ENCODE measurements at regions not wholly inside any gene's neighbourhood (a gene's known extent, or its start where the extent isn't known, plus 50 kb on each side); places are given as distances from the start of the nearest gene placed in this dataset.

- TF ChIP-seq KAT2A (conservative IDR thresholded peaks at IDR 0.05; ENCODE audit: control insufficient read depth, low read depth, low read length) (no peak), SP1 (IDR thresholded peaks at IDR 0.05; ENCODE audit: low read depth, low read length) (no peak), MEF2B (IDR thresholded peaks at IDR 0.05; ENCODE audit: partially characterized antibody, poor library complexity, severe bottlenecking) (no peak)
Observed at GRCh38 chr1:214120951-214121350, 133.2 kb downstream of the PROX1 start (continued).

- no peak overlapping the region for H3K27ac ChIP-seq (ENCODE audit: control insufficient read depth, insufficient read depth)
- no peaks in the 10 kb centered on the region for H3K36me3 ChIP-seq (ENCODE audit: control insufficient read depth in 2 of 2, insufficient read depth in 2 of 2, low read length in 1 of 2)
- no peak for DNase-seq (ENCODE audit: low read depth, low spot score)
- BruUV-seq (replicated peaks) = no TSS peak
- H3K4me2 ChIP-seq (ENCODE audit: control insufficient read depth, insufficient read depth) = no peak overlapping the region
- in situ Hi-C loops (cut with MboI) = loop anchor here (5.0 to 10.0 kb wide), 3 partner anchors 750 to 997 kb away; no protein-coding TSS in a partner anchor
- ChIA-PET CTCF (interaction anchor here (1.0 to 2.0 kb wide), 5 partner anchors 9 to 999 kb away, joined by 3 to 14 read pairs (median 6); no protein-coding TSS in a partner anchor), POLR2A (no interaction called here), SMC1A (ENCODE audit: uncharacterized antibody, unreplicated experiment) (interaction anchor here (1.1 kb wide), 1 partner anchor 1000 kb away, joined by 3 read pairs; no protein-coding TSS in a partner anchor), RAD21 (ENCODE audit: unreplicated experiment) (interaction anchor here (0.7 to 1.7 kb wide), 3 partner anchors 715 to 872 kb away, joined by 3 to 7 read pairs (median 3); no protein-coding TSS in a partner anchor)
- H3K27me3 ChIP-seq (replicated peaks in 1 of 2; ENCODE audit: control insufficient read depth in 2 of 2, insufficient read depth in 2 of 2, low read length in 1 of 2) = no peaks in the 10 kb centered on the region
- peaks cover 2% of the 10 kb centered on the region; the same call in 2 of the 3 replicates for H3K9me3 ChIP-seq (replicated peaks; ENCODE audit: control insufficient read depth, insufficient read depth, low read length)
- H2AFZ ChIP-seq (ENCODE audit: control insufficient read depth, low read depth, low read length) = no peak overlapping the region
- ATAC-seq = no peak
- intact Hi-C loops (cut with micrococcal nuclease; ENCODE audit: unreplicated experiment) = loop anchor here (2.0 to 5.0 kb wide), 2 partner anchors 135 to 999 kb away; partner anchors contain the start of gene PROX1
- no peak overlapping the region for H3K4me3 ChIP-seq
- H3K9ac ChIP-seq (ENCODE audit: control insufficient read depth, insufficient read depth, low read length) = no peak overlapping the region
- no peaks in the 10 kb centered on the region for H3K79me2 ChIP-seq (ENCODE audit: control insufficient read depth, insufficient read depth, low read length)
- WGBS (ENCODE audit: insufficient coverage, insufficient replicate concordance, low lambda C conversion rate, missing lambda C conversion rate) = 35% methylated on average over 6 of the region's 6 CpGs
- no peak for FAIRE-seq
- TF ChIP-seq RAD51 (IDR thresholded peaks at IDR 0.05) = no peak
- TF ChIP-seq BCL3 (IDR thresholded peaks at IDR 0.05; ENCODE audit: borderline replicate concordance, insufficient read depth, low read depth, low read length, poor library complexity, severe bottlenecking) = no peak
- TF ChIP-seq TCF3 (IDR thresholded peaks at IDR 0.05; ENCODE audit: borderline replicate concordance, insufficient read depth, low read depth, low read length) = no peak
- TF ChIP-seq LARP7 (IDR thresholded peaks at IDR 0.05) = no peak
- TF ChIP-seq GATAD2B (conservative IDR thresholded peaks at IDR 0.05; ENCODE audit: low read depth) = no peak
- TF ChIP-seq MLLT1 (IDR thresholded peaks at IDR 0.05) = no peak
- TF ChIP-seq HDGF (IDR thresholded peaks at IDR 0.05) = no peak
- no peak for TF ChIP-seq SMC3 (IDR thresholded peaks at IDR 0.05; ENCODE audit: borderline replicate concordance, low read length)
- TF ChIP-seq FOXM1 (IDR thresholded peaks at IDR 0.05; ENCODE audit: low read depth, low read length) = no peak
- no peak for TF ChIP-seq CBX5 (IDR thresholded peaks at IDR 0.05; ENCODE audit: low read depth)
- TF ChIP-seq SRF (IDR thresholded peaks at IDR 0.05; ENCODE audit: low read depth in 2 of 2, low read length in 2 of 2) = no peak
- TF ChIP-seq RB1 (IDR thresholded peaks at IDR 0.05; ENCODE audit: borderline replicate concordance) = no peak
- TF ChIP-seq CUX1 (IDR thresholded peaks at IDR 0.05; ENCODE audit: insufficient replicate concordance, low read depth, low read length) = no peak
- TF ChIP-seq SP1 (IDR thresholded peaks at IDR 0.05; ENCODE audit: low read depth, low read length) = no peak
- H3K4me1 ChIP-seq (ENCODE audit: control insufficient read depth, insufficient read depth, low read length) = no peaks in the 10 kb centered on the region
- H4K20me1 ChIP-seq (ENCODE audit: control insufficient read depth, insufficient read depth) = no peaks in the 10 kb centered on the region
Observed at GRCh38 chr1:214122110-214122509, 134.3 kb downstream of the PROX1 start.

Measured in GM12878 (cell line).